HEK293 (cell line): ENCODE measurements at regions not wholly inside any gene's neighbourhood (a gene's known extent, or its start where the extent isn't known, plus 50 kb on each side); places are given as distances from the start of the nearest gene placed in this dataset.

ENCODE experiments used
- CTCF ChIA-PET: fragments of 350-600 bp; formaldehyde crosslinking; extraction: SDS; loops from one replicate; lab custom pipeline; 2021; ENCODE audit warnings: antibody characterized with exemption; lab: Yijun Ruan, JAX
- POLR2A ChIA-PET: fragments of 300-600 bp; formaldehyde crosslinking; extraction: SDS; loops from one replicate; lab custom pipeline; 2020; ENCODE audit warnings: antibody characterized with exemption, inconsistent platforms; lab: Yijun Ruan, JAX
- H3K27ac ChIP-seq: fragments of 200-500 bp; sonication (Bioruptor generic); 2 replicates; pipeline ENCODE4 v1.5.1; 2014; ENCODE audit warnings: low read depth, low read length, control low read depth, inconsistent platforms; ENCODE audit errors: extremely low read depth
- H3K36me3 ChIP-seq, 2 experiments: fragments of 200-500 bp in 1 of 2; sonication (Bioruptor generic) in 1 of 2; 1 replicate in 1 of 2; 2 replicates in 1 of 2; pipeline ENCODE4 v1.5.1; 2014 to 2017; ENCODE audit warnings: inconsistent platforms in 2 of 2, low read length in 2 of 2; ENCODE audit not compliant: control insufficient read depth in 2 of 2, insufficient read depth in 1 of 2
- H3K4me1 ChIP-seq: fragments of 200-500 bp; sonication (Bioruptor generic); 2 replicates; pipeline ENCODE4 v1.5.1; 2014; ENCODE audit warnings: mild to moderate bottlenecking, low read length, inconsistent platforms; ENCODE audit not compliant: control insufficient read depth, insufficient read depth
- H3K4me3 ChIP-seq: 2 replicates; pipeline ENCODE4 v1.5.1; 2011; ENCODE audit warnings: low read depth, mild to moderate bottlenecking, control low read depth, low read length, moderate library complexity
- H3K9me3 ChIP-seq: fragments of 200-500 bp; sonication (Bioruptor generic); 2 replicates; pipeline ENCODE4 v1.5.1; 2014; ENCODE audit warnings: low read depth, low read length, inconsistent platforms; ENCODE audit not compliant: control insufficient read depth, insufficient read depth
- BCL6B ChIP-seq: fragments of 450-650 bp; formaldehyde crosslinking; IDR thresholded peaks from 2 replicates; pipeline ENCODE4 v1.5.1; 2017; ENCODE audit warnings: missing biosample characterization, missing genetic modification characterization
- FEZF1 ChIP-seq: fragments of 450-650 bp; formaldehyde crosslinking; IDR thresholded peaks from 2 replicates; pipeline ENCODE4 v1.5.1; 2016; ENCODE audit warnings: missing biosample characterization, missing genetic modification characterization
- GFI1B ChIP-seq: fragments of 450-650 bp; formaldehyde crosslinking; IDR thresholded peaks from 2 replicates; pipeline ENCODE4 v1.5.1; 2016; ENCODE audit warnings: missing biosample characterization, missing genetic modification characterization
- KLF1 ChIP-seq: fragments of 450-650 bp; formaldehyde crosslinking; IDR thresholded peaks from 2 replicates; pipeline ENCODE4 v1.5.1; 2016; ENCODE audit warnings: missing biosample characterization, missing genetic modification characterization
- OSR2 ChIP-seq: fragments of 450-650 bp; formaldehyde crosslinking; IDR thresholded peaks from 2 replicates; pipeline ENCODE4 v1.5.1; 2016; ENCODE audit warnings: missing biosample characterization, missing genetic modification characterization
- ZNF138 ChIP-seq: fragments of 450-650 bp; formaldehyde crosslinking; IDR thresholded peaks from 2 replicates; pipeline ENCODE4 v1.5.1; 2016; ENCODE audit warnings: missing biosample characterization, missing genetic modification characterization, borderline replicate concordance
- ZNF146 ChIP-seq: fragments of 450-650 bp; formaldehyde crosslinking; IDR thresholded peaks from 2 replicates; pipeline ENCODE4 v1.5.1; 2016; ENCODE audit warnings: missing biosample characterization, missing genetic modification characterization
- ZNF16 ChIP-seq: fragments of 450-650 bp; formaldehyde crosslinking; IDR thresholded peaks from 2 replicates; pipeline ENCODE4 v1.5.1; 2016; ENCODE audit warnings: low read depth, missing biosample characterization, missing genetic modification characterization
- ZNF223 ChIP-seq: fragments of 450-650 bp; formaldehyde crosslinking; IDR thresholded peaks from 2 replicates; pipeline ENCODE4 v1.5.1; 2016; ENCODE audit warnings: missing biosample characterization, missing genetic modification characterization
- ZNF23 ChIP-seq: fragments of 450-650 bp; formaldehyde crosslinking; IDR thresholded peaks from 2 replicates; pipeline ENCODE4 v1.5.1; 2016; ENCODE audit warnings: missing biosample characterization, missing genetic modification characterization, borderline replicate concordance
- ZNF274 ChIP-seq, 2 experiments: fragments of 200-500 bp in 1 of 2; fragments of 450-650 bp in 1 of 2; sonication (Bioruptor generic) in 1 of 2; formaldehyde crosslinking in 1 of 2; IDR thresholded peaks; 2 replicates each; pipeline versions ENCODE4 v1.5.1 to v1.6.1; 2014 to 2016; ENCODE audit warnings: borderline replicate concordance in 1 of 2, inconsistent platforms in 1 of 2, low read length in 1 of 2, missing biosample characterization in 1 of 2, missing genetic modification characterization in 1 of 2
- ZNF366 ChIP-seq: fragments of 450-650 bp; formaldehyde crosslinking; conservative IDR thresholded peaks from 2 replicates; pipeline ENCODE4 v1.5.1; 2016; ENCODE audit warnings: missing biosample characterization, missing genetic modification characterization
- ZNF600 ChIP-seq: fragments of 450-650 bp; formaldehyde crosslinking; IDR thresholded peaks from 2 replicates; pipeline ENCODE4 v1.5.1; 2016; ENCODE audit warnings: missing biosample characterization, missing genetic modification characterization
- ZNF629 ChIP-seq: fragments of 450-650 bp; formaldehyde crosslinking; IDR thresholded peaks from 2 replicates; pipeline ENCODE4 v1.5.1; 2017; ENCODE audit warnings: missing biosample characterization, missing genetic modification characterization
- ZNF660 ChIP-seq: fragments of 450-650 bp; IDR thresholded peaks from 2 replicates; pipeline ENCODE4 v1.5.1; 2018; ENCODE audit warnings: missing biosample characterization, mild to moderate bottlenecking, missing genetic modification characterization
- ZNF785 ChIP-seq: fragments of 450-650 bp; formaldehyde crosslinking; IDR thresholded peaks from 2 replicates; pipeline ENCODE4 v1.5.1; 2016; ENCODE audit warnings: missing biosample characterization, missing genetic modification characterization
- TF ChIP-seq, protein P1 (sequence below): fragments of 450-650 bp; formaldehyde crosslinking; IDR thresholded peaks from 2 replicates; pipeline ENCODE4 v1.5.1; 2016; ENCODE audit warnings: missing biosample characterization, missing genetic modification characterization
- TF ChIP-seq, protein P2 (sequence below): fragments of 450-650 bp; formaldehyde crosslinking; IDR thresholded peaks from 2 replicates; pipeline ENCODE4 v1.5.1; 2016; ENCODE audit warnings: missing biosample characterization, missing genetic modification characterization, borderline replicate concordance

DNA sequence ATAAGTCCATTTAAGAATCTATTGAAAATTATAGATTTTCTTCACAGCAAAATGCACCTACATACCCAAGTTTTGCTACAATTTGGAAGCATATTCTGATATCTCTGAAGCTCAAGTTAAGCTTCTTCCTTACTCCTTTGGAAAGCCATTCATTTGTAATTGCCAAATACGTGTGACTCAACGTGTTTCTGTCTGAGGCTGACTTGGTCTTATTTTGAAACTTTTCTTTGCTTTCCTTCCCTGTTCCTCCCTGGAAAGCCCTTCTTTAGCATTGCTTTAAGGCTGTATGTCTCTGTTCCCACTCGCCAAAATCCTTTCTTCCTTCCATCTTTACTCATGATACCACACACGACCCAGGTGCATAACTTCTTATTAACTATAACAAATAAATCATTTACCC lies 232.0 kb downstream of the ZBBX start:
- ChIA-PET POLR2A (no interaction called here), CTCF (no interaction called here)

DNA sequence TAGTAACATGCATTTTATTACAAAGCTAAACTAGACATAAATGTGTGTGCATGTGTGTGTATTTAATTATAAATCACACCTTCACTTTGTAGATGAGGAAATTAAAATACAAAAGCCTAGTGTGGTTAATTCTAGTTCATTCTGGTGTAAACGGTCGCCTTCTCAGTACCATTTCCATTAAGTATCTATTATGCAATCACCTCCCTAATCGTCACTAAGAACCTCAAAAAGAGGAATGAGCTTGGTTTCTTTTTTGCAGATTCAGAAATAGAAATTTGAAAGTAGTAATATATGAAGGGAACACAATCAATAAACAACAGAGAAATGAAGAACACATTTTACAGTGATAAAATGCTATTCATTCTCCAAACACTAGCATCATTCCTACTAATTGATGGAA lies 233.2 kb downstream of the ZBBX start:
- Histone ChIP-seq H3K36me3 (no peaks in the 10 kb centered on the region), H3K27ac (no peak overlapping the region), H3K9me3 (no peaks in the 10 kb centered on the region), H3K4me1 (no peaks in the 10 kb centered on the region), H3K4me3 (no peak overlapping the region)
- CTCF ChIA-PET: no interaction called here
- TF ChIP-seq ZNF600 (tag by site-specific recombination) (no peak), KLF1 (tag by site-specific recombination) (no peak), ZNF23 (no peak), ZNF146 (tag by site-specific recombination) (no peak), ZNF274 (IDR thresholded peaks at IDR 0.05; ENCODE audit: low read length) (no peak), ZNF274 (tag by site-specific recombination; IDR thresholded peaks at IDR 0.05; ENCODE audit: borderline replicate concordance) (no peak), ZNF138 (no peak)
- POLR2A ChIA-PET: no interaction called here

More for the DNA sequence above, 232.0 kb downstream of the ZBBX start:
- TF ChIP-seq BCL6B (tag by site-specific recombination) (no peak), ZNF785 (tag by site-specific recombination) (no peak), ZNF629 (tag by site-specific recombination) (no peak), OSR2 (tag by site-specific recombination) (no peak), ZNF223 (tag by site-specific recombination) (no peak), ZNF660 (no peak), KLF1 (tag by site-specific recombination) (no peak), FEZF1 (no peak), ZNF366 (tag by site-specific recombination) (no peak), GFI1B (no peak), ZNF16 (no peak)
- TF ChIP-seq, protein P1, sequence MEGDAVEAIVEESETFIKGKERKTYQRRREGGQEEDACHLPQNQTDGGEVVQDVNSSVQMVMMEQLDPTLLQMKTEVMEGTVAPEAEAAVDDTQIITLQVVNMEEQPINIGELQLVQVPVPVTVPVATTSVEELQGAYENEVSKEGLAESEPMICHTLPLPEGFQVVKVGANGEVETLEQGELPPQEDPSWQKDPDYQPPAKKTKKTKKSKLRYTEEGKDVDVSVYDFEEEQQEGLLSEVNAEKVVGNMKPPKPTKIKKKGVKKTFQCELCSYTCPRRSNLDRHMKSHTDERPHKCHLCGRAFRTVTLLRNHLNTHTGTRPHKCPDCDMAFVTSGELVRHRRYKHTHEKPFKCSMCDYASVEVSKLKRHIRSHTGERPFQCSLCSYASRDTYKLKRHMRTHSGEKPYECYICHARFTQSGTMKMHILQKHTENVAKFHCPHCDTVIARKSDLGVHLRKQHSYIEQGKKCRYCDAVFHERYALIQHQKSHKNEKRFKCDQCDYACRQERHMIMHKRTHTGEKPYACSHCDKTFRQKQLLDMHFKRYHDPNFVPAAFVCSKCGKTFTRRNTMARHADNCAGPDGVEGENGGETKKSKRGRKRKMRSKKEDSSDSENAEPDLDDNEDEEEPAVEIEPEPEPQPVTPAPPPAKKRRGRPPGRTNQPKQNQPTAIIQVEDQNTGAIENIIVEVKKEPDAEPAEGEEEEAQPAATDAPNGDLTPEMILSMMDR (tag by site-specific recombination): no peak
- TF ChIP-seq, protein P2, sequence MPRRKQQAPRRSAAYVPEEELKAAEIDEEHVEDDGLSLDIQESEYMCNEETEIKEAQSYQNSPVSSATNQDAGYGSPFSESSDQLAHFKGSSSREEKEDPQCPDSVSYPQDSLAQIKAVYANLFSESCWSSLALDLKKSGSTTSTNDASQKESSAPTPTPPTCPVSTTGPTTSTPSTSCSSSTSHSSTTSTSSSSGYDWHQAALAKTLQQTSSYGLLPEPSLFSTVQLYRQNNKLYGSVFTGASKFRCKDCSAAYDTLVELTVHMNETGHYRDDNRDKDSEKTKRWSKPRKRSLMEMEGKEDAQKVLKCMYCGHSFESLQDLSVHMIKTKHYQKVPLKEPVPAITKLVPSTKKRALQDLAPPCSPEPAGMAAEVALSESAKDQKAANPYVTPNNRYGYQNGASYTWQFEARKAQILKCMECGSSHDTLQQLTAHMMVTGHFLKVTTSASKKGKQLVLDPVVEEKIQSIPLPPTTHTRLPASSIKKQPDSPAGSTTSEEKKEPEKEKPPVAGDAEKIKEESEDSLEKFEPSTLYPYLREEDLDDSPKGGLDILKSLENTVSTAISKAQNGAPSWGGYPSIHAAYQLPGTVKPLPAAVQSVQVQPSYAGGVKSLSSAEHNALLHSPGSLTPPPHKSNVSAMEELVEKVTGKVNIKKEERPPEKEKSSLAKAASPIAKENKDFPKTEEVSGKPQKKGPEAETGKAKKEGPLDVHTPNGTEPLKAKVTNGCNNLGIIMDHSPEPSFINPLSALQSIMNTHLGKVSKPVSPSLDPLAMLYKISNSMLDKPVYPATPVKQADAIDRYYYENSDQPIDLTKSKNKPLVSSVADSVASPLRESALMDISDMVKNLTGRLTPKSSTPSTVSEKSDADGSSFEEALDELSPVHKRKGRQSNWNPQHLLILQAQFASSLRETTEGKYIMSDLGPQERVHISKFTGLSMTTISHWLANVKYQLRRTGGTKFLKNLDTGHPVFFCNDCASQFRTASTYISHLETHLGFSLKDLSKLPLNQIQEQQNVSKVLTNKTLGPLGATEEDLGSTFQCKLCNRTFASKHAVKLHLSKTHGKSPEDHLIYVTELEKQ (tag by site-specific recombination): no peak
- Histone ChIP-seq H3K27ac (no peak overlapping the region), H3K4me1 (no peaks in the 10 kb centered on the region), H3K4me3 (no peak overlapping the region), H3K36me3 (no peaks in the 10 kb centered on the region), H3K9me3 (no peaks in the 10 kb centered on the region)
